CD8-positive, alpha-beta memory T cell (primary cell): ENCODE measurements at regions not wholly inside any gene's neighbourhood (a gene's known extent, or its start where the extent isn't known, plus 50 kb on each side); places are given as distances from the start of the nearest gene placed in this dataset.
"Not testable (repeated sequence)": the region's sequence is repeated elsewhere in the genome, so short reads cannot be mapped to it uniquely, and the experiment has no call there.

Experiments
- CTCF ChIA-PET: fragments of 350-600 bp; sonication (Branson Sonifier 250); formaldehyde crosslinking; loops from one replicate; lab custom pipeline; 2021; ENCODE audit warnings: antibody characterized with exemption; lab: Charles Lee
- POLR2A ChIA-PET: fragments of 350-600 bp; sonication (Branson Sonifier 250); formaldehyde crosslinking; loops from one replicate; lab custom pipeline; 2021; ENCODE audit warnings: antibody characterized with exemption; lab: Charles Lee
- DNase-seq, 5 donors: peaks; one replicate each; pipeline versions ENCODE4 v3.0.0 to v3.0.0-alpha.2; 2020 to 2022; ENCODE audit warnings: mixed read lengths in 1 of 5
- H3K27ac ChIP-seq: one replicate; pipeline ENCODE4 v1.7.0; 2013; ENCODE audit warnings: low read depth, mild to moderate bottlenecking, low read length, moderate library complexity
- H3K27me3 ChIP-seq: 2 replicates; pipeline ENCODE4 v1.7.0; 2013; ENCODE audit warnings: low read length, mild to moderate bottlenecking; ENCODE audit not compliant: insufficient read depth, poor library complexity, severe bottlenecking
- H3K36me3 ChIP-seq: 2 replicates; pipeline ENCODE4 v1.7.0; 2013; ENCODE audit warnings: mild to moderate bottlenecking, low read length, moderate library complexity; ENCODE audit not compliant: insufficient read depth
- H3K4me1 ChIP-seq: 2 replicates; pipeline ENCODE4 v1.7.0; 2013; ENCODE audit warnings: mild to moderate bottlenecking, low read length, moderate library complexity; ENCODE audit not compliant: insufficient read depth
- H3K4me3 ChIP-seq: 2 replicates; pipeline ENCODE4 v1.7.0; 2013; ENCODE audit warnings: mild to moderate bottlenecking, low read length
- H3K9me3 ChIP-seq: 2 replicates; pipeline ENCODE4 v1.7.0; 2013; ENCODE audit warnings: mild to moderate bottlenecking, low read length
- H3K27ac Mint-ChIP-seq, 8 donors: one replicate each; pipeline ENCODE4 v1.8.0; 2020 to 2021; ENCODE audit warnings: mixed read lengths in 8 of 8, mild to moderate bottlenecking in 6 of 8, inconsistent platforms in 3 of 8, moderate library complexity in 3 of 8
- H3K27me3 Mint-ChIP-seq, 2 donors: one replicate each; pipeline ENCODE4 v1.8.0; 2020 to 2021; ENCODE audit warnings: mixed read lengths in 2 of 2, mild to moderate bottlenecking in 1 of 2, moderate library complexity in 1 of 2
- H3K36me3 Mint-ChIP-seq, 3 donors: one replicate each; pipeline ENCODE4 v1.8.0; 2020 to 2021; ENCODE audit warnings: mixed read lengths in 3 of 3, inconsistent platforms in 1 of 3, mild to moderate bottlenecking in 1 of 3
- H3K4me1 Mint-ChIP-seq, 3 donors: one replicate each; pipeline ENCODE4 v1.8.0; 2020 to 2021; ENCODE audit warnings: mixed read lengths in 3 of 3, inconsistent platforms in 1 of 3, mild to moderate bottlenecking in 1 of 3
- H3K4me3 Mint-ChIP-seq, 7 donors: one replicate each; pipeline ENCODE4 v1.8.0; 2020 to 2021; ENCODE audit warnings: mixed read lengths in 7 of 7, mild to moderate bottlenecking in 6 of 7, moderate library complexity in 4 of 7, inconsistent platforms in 2 of 7
- H3K9me3 Mint-ChIP-seq, 5 donors: one replicate each; pipeline ENCODE4 v1.8.0; 2020 to 2022; ENCODE audit warnings: mixed read lengths in 5 of 5, mild to moderate bottlenecking in 3 of 5, moderate library complexity in 2 of 5, inconsistent platforms in 1 of 5

DNA sequence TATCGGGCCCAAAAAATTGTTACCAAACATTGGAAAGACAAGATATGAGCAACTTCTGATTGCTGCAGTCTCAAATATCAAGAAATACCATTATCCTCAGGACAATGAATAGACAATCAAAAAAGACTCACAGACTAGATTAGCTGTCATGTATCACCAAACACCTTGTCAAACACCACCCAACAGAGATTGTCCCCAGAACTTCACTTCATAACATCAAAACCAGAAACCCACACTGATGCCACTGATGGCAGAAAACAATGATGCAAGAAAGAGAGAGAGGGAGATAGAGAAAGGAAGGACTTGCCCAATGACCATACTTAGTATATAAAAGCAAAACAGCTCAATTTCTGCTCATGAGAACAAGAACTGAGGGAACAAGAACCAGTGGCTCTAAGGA lies 56.0 kb upstream of the PPIAL4F start:
- H3K27me3 Mint-ChIP-seq, DNase-seq, H3K27ac ChIP-seq, H3K36me3 ChIP-seq, H3K9me3 Mint-ChIP-seq, H3K9me3 ChIP-seq, H3K4me1 ChIP-seq, CTCF ChIA-PET, H3K27ac Mint-ChIP-seq, H3K4me3 ChIP-seq, H3K36me3 Mint-ChIP-seq, H3K27me3 ChIP-seq, POLR2A ChIA-PET: not testable (repeated sequence)
- H3K4me1 Mint-ChIP-seq = peaks cover 19 to 22% (median 19%) of the 10 kb centered on the region in 3 donors
- H3K4me3 Mint-ChIP-seq = peak overlapping the region in 1 of 7 donors; percentile 29

DNA sequence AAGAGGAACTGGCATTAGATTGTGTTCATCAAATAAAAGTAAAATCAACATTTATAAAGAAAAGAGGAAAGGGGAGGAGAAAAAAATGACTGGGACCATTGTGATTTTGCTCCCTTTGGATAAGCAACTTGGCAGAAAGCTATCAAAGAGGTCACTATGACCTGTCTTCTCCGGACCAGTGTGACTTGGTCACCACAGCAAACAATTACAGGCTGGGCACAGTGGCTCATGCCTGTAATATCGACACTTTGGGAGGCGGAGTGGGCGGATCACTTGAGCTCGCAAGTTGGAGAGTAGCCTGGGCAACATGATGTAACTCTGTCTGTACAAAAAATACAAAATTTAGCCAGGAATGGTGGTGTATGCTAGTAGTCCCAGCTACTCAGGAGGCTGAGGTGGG lies 55.5 kb upstream of the PPIAL4F start:
- POLR2A ChIA-PET, H3K9me3 Mint-ChIP-seq: not testable (repeated sequence)

DNA sequence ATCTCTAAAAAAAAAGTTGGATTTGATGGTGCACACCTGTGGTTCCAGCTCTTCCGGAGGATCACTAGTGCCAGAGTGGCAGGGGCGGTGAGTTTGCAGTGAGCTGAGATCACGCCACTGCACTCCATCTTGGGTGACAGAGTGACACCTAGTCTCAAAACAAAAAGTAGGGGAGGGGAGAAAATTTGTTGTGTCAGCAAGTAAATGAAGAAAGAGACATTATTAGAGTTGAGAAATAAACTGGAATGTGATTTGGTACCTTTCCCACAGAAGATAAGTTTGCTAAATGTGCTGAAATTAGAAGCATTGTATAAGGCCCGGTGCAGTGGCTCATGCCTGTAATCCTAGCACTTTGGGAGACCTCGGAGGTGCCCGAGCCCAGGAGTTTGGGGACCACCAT lies 54.0 kb upstream of the PPIAL4F start:
- DNase-seq, H3K36me3 ChIP-seq, H3K4me3 Mint-ChIP-seq, H3K27ac Mint-ChIP-seq, CTCF ChIA-PET, H3K27me3 Mint-ChIP-seq, H3K9me3 ChIP-seq, H3K27ac ChIP-seq, H3K27me3 ChIP-seq, H3K36me3 Mint-ChIP-seq, POLR2A ChIA-PET, H3K4me1 Mint-ChIP-seq, H3K4me3 ChIP-seq, H3K9me3 Mint-ChIP-seq, H3K4me1 ChIP-seq: not testable (repeated sequence)

More for the DNA sequence above, 55.5 kb upstream of the PPIAL4F start:
- H3K36me3 ChIP-seq, H3K4me3 ChIP-seq, CTCF ChIA-PET, H3K9me3 ChIP-seq, H3K4me1 ChIP-seq, H3K36me3 Mint-ChIP-seq, H3K27me3 ChIP-seq, H3K27ac ChIP-seq, H3K27me3 Mint-ChIP-seq, H3K27ac Mint-ChIP-seq, DNase-seq, H3K4me3 Mint-ChIP-seq: not testable (repeated sequence)
- H3K4me1 Mint-ChIP-seq = peaks cover 14 to 17% (median 15%) of the 10 kb centered on the region in 3 donors

DNA sequence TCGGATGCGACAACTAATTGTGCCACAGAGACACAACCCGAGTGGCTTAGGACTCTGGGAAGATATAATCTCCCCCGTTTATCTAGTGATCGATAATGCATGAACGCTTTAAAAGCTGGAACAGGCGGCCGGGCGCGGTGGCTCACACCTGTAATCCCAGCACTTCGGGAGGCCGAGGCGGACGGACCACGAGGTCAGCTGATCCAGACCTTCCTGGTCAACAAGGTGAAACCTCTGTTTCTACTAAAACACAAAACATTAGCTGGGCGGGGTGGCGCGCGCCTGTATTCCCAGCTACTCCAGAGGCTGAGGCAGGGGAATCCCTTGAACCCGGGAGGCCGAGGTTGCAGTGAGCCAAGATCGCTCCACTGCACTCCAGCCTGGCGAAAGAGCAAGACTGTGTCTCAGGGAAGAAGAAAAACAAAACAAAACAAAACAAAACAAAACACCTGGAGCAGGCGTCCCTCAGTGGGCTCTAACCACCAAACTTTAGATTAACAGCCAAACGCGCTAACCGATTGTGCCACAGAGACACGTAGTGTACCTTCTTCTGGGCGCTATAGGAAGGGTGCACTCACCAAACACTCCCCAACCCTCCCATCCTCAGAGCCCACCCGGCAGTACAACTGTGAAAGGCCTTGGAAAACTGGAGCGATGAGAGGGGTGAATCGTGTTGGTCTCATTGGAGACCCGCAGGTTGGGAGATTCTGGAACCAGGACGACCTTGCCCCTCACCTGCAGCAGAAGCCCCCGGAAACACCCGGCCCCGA lies 53.3 kb upstream of the PPIAL4F start:
- H3K4me1 Mint-ChIP-seq, H3K36me3 ChIP-seq, POLR2A ChIA-PET, CTCF ChIA-PET, H3K9me3 ChIP-seq, H3K27ac Mint-ChIP-seq, DNase-seq, H3K9me3 Mint-ChIP-seq, H3K4me1 ChIP-seq, H3K36me3 Mint-ChIP-seq, H3K27me3 ChIP-seq, H3K4me3 ChIP-seq, H3K27me3 Mint-ChIP-seq, H3K27ac ChIP-seq: not testable (repeated sequence)
- peak overlapping the region in 2 of 7 donors; percentile 29 to 48 for H3K4me3 Mint-ChIP-seq
